DND-41 (cell line): ENCODE measurements at regions not wholly inside any gene's neighbourhood (a gene's known extent, or its start where the extent isn't known, plus 50 kb on each side); places are given as distances from the start of the nearest gene placed in this dataset.

Experiments used
- ATAC-seq: fragments of 200-7000 bp; cut with Tn5 transposase; 3 replicates; pipeline ENCODE4 v1.9.1; 2021; ENCODE audit warnings: low read depth; ENCODE audit not compliant: insufficient read depth
- DNase-seq: peaks from one replicate; pipeline ENCODE4 v3.0.0-alpha.2; 2020
- H2AFZ ChIP-seq: 2 replicates; pipeline ENCODE4 v1.6.0; 2012; ENCODE audit warnings: low read depth, low read length
- H3K27ac ChIP-seq: 2 replicates; pipeline ENCODE4 v1.5.1; 2012; ENCODE audit warnings: low read length, inconsistent platforms
- H3K27me3 ChIP-seq: fragments of 200-600 bp; sonication (generic); 2 replicates; pipeline ENCODE4 v1.6.0; 2012; ENCODE audit warnings: low read length, mild to moderate bottlenecking, inconsistent platforms; ENCODE audit not compliant: insufficient read depth, poor library complexity
- H3K36me3 ChIP-seq: 2 replicates; pipeline ENCODE4 v1.5.1; 2012; ENCODE audit warnings: low read length, inconsistent platforms; ENCODE audit not compliant: insufficient read depth
- H3K4me1 ChIP-seq: 2 replicates; pipeline ENCODE4 v1.5.1; 2012; ENCODE audit warnings: mild to moderate bottlenecking, low read length; ENCODE audit not compliant: insufficient read depth
- H3K4me2 ChIP-seq: 2 replicates; pipeline ENCODE4 v1.6.0; 2012; ENCODE audit warnings: mild to moderate bottlenecking, moderate library complexity, low read length, inconsistent platforms; ENCODE audit not compliant: insufficient read depth
- H3K4me3 ChIP-seq, 2 experiments: fragments of 200-600 bp in 1 of 2; shearing (Covaris generic) in 1 of 2; 2 replicates each; pipeline ENCODE4 v1.5.1; 2012 to 2016; ENCODE audit warnings: inconsistent platforms in 2 of 2, low read length in 2 of 2, mild to moderate bottlenecking in 2 of 2, low read depth in 1 of 2, moderate library complexity in 1 of 2
- H3K79me2 ChIP-seq: 2 replicates; pipeline ENCODE4 v1.6.0; 2012; ENCODE audit warnings: low read length, inconsistent platforms; ENCODE audit not compliant: insufficient read depth
- H3K9ac ChIP-seq: 2 replicates; pipeline ENCODE4 v1.6.0; 2012; ENCODE audit warnings: low read depth, mild to moderate bottlenecking, inconsistent platforms, low read length, moderate library complexity
- H3K9me3 ChIP-seq: 2 replicates; pipeline ENCODE4 v1.5.1; 2012; ENCODE audit warnings: low read length, moderate library complexity, mild to moderate bottlenecking, inconsistent platforms; ENCODE audit not compliant: insufficient read depth, severe bottlenecking
- H4K20me1 ChIP-seq: 2 replicates; pipeline ENCODE4 v1.6.0; 2012; ENCODE audit warnings: low read length; ENCODE audit not compliant: insufficient read depth
- CTCF ChIP-seq: IDR thresholded peaks from 2 replicates; pipeline ENCODE4 v1.5.1; 2012; ENCODE audit warnings: borderline replicate concordance, low read length, moderate library complexity, mild to moderate bottlenecking; ENCODE audit not compliant: poor library complexity, severe bottlenecking; ENCODE audit errors: extremely low read depth
- EZH2 ChIP-seq: IDR thresholded peaks from 3 replicates; pipeline ENCODE4 v1.6.1; 2012; ENCODE audit warnings: borderline replicate concordance, low read depth, mild to moderate bottlenecking, moderate library complexity, low read length, inconsistent platforms; ENCODE audit not compliant: severe bottlenecking

GRCh38 chr10:47235484-47235883 is 64.5 kb upstream of the GDF10 start:
- ATAC-seq, result no peak
- Histone ChIP-seq H3K9me3 (no peaks in the 10 kb centered on the region), H3K4me2 (no peak overlapping the region), H3K36me3 (no peaks in the 10 kb centered on the region), H3K9ac (no peak overlapping the region), H2AFZ (no peak overlapping the region), H3K4me1 (0 out of 2 replicates have a peak, but pooled peaks cover 2% of the 10 kb centered on the region), H3K27me3 (no peaks in the 10 kb centered on the region), H4K20me1 (no peaks in the 10 kb centered on the region), H3K27ac (no peak overlapping the region), H3K4me3 (no peak overlapping the region), H3K79me2 (no peaks in the 10 kb centered on the region)
- DNase-seq, result no peak
- no peak for TF ChIP-seq CTCF
- TF ChIP-seq EZH2, result no peak

GRCh38 chr10:47237316-47238260 is 62.4 kb upstream of the GDF10 start:
- Histone ChIP-seq H4K20me1 (no peaks in the 10 kb centered on the region), H3K27ac (no peak overlapping the region), H3K4me3 (no peak overlapping the region), H3K4me2 (no peak overlapping the region), H3K36me3 (no peaks in the 10 kb centered on the region), H3K9me3 (no peaks in the 10 kb centered on the region), H3K27me3 (no peaks in the 10 kb centered on the region), H3K9ac (no peak overlapping the region), H3K4me1 (0 out of 2 replicates have a peak, but pooled peaks cover 2% of the 10 kb centered on the region), H2AFZ (no peak overlapping the region), H3K79me2 (no peaks in the 10 kb centered on the region)
- ATAC-seq (no peak), DNase-seq (no peak)
- TF ChIP-seq EZH2 (no peak), CTCF (peak; percentile 23)

- no peaks in the 10 kb centered on the region for H4K20me1 ChIP-seq
- no peaks in the 10 kb centered on the region for H3K36me3 ChIP-seq
- TF ChIP-seq EZH2, result no peak
- no peak for TF ChIP-seq CTCF
- H3K79me2 ChIP-seq, result no peaks in the 10 kb centered on the region
- no peak overlapping the region for H2AFZ ChIP-seq
- DNase-seq, result no peak
- no peak overlapping the region for H3K4me2 ChIP-seq
- no peaks in the 10 kb centered on the region for H3K27me3 ChIP-seq
- H3K9ac ChIP-seq, result no peak overlapping the region
- H3K9me3 ChIP-seq, result no peaks in the 10 kb centered on the region
- ATAC-seq, result no peak
- no peak overlapping the region for H3K27ac ChIP-seq
- H3K4me1 ChIP-seq, result 0 out of 2 replicates have a peak, but pooled peaks cover 2% of the 10 kb centered on the region
- H3K4me3 ChIP-seq, result no peak overlapping the region
Measured at GRCh38 chr10:47238331-47239095, 61.5 kb upstream of the GDF10 start.
